HG03135 (cell line): ENCODE measurements at regions not wholly inside any gene's neighbourhood (a gene's known extent, or its start where the extent isn't known, plus 50 kb on each side); places are given as distances from the start of the nearest gene placed in this dataset.
"Not testable (repeated sequence)": the region's sequence is repeated elsewhere in the genome, so short reads cannot be mapped to it uniquely, and the experiment has no call there.

ENCODE experiments used
- ATAC-seq: cut with Tn5 transposase; IDR thresholded peaks from one replicate; pipeline ENCODE4 v1.9.1; 2021; ENCODE audit warnings: mild to moderate bottlenecking, moderate library complexity; ENCODE audit not compliant: unreplicated experiment

DNA sequence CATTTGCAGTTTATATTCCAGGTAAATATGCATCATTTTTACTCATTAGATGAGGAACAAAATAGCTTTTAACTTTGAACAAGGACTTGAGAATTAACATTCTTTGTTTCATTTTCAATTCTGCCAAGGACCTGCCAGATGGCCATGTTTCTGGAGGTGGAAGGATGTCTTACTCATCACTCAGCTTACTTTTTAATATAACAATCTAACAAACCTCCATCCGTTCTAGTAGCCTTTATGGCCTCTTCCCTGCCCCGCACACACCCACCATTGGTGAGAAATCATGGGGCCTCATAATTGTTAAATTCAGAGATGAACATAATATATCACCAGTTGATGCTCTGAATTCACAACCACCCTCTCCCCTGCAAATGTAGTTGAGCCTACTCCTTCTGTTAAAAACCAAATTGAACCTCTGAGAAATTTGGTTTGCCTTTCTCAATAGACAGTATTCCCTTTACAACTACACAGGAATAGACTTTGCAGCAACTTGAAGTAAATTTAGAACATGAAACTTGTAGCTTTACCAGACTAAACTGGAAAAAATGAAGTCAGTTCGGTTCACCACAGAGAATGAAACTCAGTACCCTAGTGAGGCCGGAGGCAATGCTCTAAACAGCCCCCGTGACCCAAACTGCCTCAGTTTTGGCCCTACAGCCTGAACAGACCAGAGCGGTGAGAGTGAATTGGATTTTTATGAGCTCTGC, 50.1 kb upstream of the ACSL4 start:
- ATAC-seq, result peak; percentile 82

DNA sequence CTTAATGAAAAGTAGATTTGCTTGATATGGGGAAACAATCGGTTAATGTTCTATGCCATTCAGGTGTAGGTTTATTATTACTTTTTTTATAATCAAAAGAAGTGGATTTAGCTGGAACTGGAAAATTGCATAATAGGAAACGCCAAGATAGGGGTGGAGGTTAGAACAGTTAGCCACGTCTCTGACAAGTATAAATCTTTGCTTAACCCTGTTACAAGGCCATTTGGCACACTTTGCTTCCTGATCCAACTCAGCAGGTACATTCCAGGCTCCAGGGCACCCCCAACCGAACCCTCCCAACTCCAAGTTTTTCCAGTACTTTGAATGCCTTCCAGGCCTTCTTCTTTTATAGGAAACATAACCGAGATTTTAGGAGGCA, 50.6 kb upstream of the ACSL4 start:
- ATAC-seq, result no peak

DNA sequence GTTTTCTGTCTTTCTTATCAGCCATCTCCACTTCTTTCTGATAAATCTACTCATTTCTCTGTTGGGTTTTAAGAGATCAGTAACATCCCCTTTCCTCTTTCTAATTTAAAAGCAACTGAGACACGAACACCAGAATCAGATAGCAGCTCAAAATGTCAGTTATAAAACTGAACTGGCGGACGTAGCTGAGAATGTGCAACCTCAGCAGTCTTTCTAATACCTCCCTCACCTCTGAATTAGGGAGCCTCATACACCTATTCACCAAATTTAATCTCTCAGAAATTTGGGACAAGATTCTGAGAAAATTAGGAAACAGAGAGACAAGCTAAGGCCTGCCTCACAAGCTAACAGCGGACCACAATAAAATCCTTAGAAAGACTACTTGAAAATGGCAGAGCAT, 52.0 kb upstream of the ACSL4 start:
- ATAC-seq, result no peak

DNA sequence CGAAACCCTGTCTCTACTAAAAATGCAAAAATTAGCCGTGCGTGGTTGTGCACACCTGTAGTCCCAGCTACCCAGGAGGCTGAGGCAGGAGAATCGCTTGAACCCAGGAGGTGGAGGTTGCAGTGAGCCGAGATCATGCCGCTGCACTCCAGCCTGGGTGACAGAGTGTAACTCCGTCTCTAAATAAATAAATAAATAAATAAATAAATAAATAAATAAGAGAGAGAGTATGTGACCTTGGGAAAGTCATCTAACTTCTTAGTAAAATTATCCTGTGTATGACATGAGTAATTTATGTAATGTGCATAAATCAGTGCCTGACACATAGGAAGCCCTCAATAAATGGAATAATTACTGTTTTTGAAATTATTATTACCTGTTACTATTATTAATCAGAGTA, 57.5 kb upstream of the ACSL4 start:
- ATAC-seq, result not testable (repeated sequence)

DNA sequence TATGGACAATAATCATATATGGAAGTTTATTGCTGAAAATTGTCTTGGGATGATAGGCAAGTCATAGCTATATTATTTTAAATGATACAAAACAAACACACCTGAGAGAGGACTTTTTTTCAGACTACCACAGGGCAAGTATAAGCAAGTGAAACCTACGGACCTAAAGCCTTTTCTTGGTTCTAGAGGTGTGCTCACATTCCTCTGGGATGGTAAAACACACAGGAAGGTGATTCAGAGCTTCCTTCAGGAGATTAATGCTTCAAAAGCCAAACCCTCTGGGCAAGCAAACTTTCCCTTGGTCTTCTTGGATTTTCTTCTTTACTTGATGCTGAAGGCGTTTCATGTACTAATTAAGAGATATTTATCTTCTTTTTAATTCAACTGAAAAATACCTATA, 60.1 kb upstream of the ACSL4 start:
- no peak for ATAC-seq

DNA sequence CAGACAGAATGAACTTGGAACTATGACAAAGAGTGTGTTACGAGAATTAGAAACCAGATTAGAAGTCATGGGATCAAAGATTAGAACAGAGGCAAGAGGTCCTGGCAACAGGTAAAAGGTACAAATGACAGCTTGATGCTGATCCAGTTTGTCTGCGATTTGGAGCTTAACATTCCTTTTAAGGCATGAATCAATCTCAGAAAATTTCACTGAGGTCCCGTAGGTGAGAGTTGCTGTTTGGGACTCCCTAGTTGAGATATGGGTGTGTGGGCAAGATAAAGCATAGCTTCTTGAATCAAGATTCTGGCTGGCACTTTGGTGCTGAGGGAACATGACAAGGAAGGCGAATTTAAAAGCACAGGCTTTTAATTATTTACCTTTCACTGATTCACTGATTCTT, 62.6 kb upstream of the ACSL4 start:
- no peak for ATAC-seq

DNA sequence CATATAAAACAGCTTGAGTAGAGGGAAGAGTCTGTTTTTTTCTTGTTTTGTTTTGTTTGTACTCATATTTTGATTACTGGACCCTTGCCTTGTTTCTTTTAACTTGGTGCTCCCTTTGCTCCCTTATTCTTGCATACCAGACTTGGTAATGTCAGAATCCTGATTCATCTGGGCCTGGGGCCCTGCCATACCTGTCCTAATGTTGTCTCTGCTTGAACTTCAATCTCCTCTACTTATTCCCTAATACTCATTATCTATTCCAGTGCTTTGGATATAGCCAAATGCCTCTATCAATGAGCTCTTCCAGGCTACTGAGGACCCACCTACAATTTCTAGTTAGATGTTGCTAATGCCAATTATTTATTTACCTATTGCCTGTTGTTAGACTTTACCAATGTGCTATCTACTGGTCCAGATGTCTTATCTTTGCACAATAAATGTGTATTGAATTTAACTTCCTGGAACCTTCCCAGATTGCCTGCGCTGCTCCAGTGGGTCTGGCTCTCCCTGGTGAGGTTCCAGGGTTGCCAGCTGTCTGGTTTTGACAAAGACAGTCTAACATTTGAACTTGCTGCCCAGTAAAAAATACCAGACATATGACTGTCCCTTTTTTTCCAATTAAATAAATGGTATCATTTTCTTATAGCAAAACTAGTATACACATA, 64.4 kb upstream of the ACSL4 start:
- no peak for ATAC-seq

DNA sequence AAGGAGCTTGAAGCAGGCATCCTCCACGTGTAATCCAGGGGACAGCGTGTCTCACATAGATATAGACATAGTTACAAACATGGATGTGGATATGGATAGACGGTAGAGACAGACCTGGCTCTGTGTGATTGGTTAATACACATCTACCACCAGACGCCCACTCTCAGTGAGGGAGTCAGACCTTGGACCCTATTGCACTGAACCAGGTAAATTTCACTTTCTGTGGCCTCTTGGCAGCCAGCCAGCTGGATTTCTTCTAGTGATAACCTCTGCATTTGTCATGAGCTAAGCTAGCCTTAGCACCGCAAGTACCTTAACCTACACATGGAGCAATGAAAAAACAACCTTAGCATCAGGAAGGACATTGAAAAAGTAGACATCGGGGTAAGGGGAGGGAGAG, 79.2 kb upstream of the ACSL4 start:
- ATAC-seq, result no peak

DNA sequence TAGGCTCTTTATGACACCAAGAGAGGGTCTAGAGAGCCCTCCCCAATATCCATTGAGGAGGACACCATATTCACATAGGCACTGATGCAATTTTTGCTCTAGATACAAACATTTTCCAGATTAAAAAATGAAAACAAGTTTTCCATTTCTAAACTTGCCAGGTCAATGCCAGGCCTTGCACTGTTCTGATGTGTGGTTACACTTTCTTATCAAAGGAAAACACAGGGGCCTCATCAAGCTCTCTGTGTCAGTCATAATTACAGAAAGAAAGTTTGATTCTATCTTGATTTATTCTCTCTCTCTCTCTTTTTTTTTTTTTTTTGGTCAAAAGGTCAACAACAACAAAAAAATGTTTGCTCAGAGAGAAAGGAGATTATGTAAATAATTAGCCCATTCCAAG, 80.2 kb upstream of the ACSL4 start:
- no peak for ATAC-seq

DNA sequence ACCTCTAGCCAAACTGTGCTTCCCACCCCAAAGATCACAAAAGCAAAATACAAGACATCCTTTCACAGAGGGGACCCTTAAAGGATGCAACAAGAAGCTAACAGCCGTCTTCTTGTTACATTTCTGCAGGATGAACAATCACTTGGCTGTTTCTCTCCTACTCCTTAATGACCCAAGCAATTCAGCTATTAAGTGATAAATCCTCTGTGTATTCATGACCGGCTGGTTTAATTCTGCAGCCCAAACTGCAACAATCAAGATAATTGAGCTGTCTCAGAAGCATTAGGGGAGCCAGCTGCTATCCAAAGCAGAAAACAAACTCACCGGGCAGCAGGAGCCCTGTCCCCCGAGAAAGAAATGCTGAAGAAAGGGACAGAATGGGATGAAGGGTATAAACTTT, 85.9 kb upstream of the ACSL4 start:
- ATAC-seq, result no peak

DNA sequence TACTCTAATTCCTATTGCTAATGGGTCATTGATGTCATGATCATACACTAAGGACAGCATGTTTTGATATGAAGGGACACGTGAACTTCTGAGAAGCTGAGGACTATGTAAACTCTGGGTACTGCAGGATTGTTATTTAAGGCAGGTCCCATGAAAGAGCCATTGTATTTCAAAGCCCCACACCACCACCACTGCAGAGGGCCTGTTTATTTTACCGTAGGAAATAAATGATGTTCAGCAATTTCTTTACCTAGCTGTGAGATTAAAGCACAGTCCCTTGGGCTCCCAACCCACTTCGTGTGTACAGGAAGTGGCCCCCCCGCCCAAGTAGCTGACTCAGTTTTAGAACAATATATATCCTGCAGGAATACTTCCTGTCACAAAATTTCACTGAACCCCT, 89.8 kb upstream of the ACSL4 start:
- no peak for ATAC-seq

DNA sequence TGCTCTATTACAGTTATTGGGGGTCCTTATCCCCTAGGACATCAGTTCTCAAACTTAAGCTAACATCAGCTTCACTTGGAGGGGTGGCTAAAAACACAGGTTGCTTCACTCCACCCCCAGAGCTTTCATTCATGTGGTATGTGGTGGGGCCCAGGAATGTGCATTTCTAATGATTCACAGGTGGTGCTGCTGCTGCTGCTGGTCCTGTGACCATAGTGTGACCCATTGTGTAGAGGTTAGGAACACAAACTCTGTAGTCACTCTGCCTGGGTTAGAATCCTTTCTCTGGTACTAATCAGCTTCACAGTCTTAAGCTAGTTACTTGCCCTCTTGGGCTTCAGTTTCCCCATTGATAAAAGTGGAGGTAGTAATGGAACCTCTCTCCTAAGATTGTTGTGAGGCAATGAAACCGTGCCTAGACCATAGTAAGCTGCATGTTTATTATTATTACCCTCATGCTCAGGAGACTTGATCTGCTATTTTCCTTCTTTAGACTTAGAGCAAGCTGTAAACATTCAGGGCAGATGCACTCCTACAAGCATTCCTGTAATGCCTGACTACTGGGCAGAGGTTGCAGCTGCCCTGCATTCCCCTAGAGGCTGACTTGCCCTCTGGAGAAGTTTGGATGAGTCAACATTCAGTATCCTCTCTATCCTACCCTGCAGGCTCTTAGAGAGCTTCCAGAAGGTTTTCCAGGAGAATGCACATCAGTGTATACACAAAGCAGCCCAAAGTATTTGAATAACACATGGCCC, 94.1 kb upstream of the ACSL4 start:
- ATAC-seq, result no peak

DNA sequence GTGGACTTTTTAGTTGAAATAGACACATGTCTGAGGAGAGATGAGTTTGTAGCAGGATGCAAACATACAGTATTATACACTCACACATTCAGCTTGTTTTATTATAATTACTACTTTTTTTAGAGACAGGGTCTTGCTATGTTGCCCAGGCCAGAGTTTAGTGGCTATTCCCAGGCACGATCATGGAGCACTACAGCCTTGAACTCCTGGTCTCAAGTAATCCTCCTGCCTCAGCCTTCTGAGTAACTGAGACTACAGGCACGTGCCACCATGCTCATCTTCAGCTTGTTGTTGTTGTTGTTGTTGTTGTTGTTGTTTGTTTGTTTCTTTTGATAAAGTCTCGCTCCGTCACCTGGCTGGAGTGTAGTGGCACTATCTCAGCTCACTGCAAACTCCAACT, 94.7 kb upstream of the ACSL4 start:
- no peak for ATAC-seq

DNA sequence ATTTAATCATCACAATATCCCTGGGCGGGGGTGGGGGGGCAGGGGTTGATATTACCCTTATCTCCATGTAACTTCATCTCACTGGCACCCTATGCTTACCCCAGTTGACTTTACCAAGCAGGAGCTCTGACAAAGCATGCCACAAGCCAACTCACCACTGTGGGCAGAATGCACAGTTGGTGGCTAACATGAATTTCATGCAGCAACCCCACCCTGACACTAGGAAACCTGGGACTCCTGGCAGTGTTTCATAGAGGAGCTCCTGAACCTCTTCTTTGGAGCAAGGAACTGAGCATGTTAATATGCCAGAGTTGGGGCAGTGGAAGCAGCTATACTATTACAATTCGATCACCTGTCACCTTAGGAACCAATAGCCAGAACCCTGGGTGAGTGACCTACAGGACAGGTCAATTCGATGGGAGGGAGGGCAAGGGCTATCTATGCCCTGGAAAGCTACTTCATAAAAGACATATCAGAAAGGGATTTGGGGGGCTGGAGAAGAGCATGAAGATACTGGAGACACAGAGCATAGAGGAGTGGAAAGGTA, 97.2 kb upstream of the ACSL4 start:
- peak; percentile 16 for ATAC-seq

DNA sequence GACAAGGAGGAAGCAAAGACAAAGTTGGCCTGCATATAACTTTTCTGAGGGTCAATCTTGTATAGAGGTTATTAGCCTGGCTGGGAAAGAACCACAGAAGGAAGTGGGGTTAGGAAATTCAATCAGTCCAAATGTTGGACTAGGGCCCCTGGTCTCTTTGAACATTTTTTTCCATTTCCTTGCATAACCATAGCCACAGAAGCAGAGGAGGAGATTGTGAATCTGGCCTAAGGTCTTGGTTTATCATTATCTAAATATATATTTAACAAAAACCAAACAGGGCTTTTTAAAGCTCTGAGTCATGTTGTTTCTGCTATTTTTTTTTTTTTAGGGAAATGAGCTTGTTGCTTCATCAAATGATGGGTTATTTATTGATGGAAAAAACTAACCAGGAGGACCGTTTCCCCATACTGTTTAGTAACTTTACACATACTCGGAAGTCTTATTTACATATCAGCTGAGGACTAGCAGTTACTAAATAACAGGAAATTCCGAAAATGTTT, 97.7 kb upstream of the ACSL4 start:
- ATAC-seq, result peak; percentile 83

DNA sequence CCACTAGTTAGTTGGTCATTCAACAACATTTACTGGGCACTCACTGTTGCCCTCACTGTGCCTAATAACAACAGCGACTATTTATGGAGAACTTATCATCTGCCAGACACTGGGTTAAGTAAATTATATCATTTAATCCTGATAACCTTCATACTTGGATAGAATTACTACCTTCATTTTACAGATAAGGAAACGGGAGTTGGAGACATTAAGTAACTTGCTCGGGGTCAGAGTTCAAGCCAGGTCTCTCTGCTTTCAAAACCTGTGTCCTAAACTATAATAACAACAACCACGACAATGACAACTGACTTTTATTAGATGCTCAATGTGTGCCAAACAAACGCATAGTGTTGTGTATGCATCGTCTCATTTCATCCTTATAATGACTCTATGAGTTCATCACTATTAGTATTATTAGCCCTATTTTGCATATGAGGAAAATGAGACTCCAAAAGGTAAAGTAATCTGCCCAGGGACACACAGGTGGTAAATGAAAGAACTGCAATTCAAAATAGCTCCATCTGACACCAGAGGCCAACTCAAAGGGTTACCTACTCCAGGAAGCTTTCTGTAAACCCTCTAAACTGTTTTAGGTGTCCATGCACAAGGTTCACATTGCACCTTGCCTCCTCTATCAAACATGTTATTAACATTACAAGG, 98.4 kb upstream of the ACSL4 start:
- ATAC-seq, result no peak

DNA sequence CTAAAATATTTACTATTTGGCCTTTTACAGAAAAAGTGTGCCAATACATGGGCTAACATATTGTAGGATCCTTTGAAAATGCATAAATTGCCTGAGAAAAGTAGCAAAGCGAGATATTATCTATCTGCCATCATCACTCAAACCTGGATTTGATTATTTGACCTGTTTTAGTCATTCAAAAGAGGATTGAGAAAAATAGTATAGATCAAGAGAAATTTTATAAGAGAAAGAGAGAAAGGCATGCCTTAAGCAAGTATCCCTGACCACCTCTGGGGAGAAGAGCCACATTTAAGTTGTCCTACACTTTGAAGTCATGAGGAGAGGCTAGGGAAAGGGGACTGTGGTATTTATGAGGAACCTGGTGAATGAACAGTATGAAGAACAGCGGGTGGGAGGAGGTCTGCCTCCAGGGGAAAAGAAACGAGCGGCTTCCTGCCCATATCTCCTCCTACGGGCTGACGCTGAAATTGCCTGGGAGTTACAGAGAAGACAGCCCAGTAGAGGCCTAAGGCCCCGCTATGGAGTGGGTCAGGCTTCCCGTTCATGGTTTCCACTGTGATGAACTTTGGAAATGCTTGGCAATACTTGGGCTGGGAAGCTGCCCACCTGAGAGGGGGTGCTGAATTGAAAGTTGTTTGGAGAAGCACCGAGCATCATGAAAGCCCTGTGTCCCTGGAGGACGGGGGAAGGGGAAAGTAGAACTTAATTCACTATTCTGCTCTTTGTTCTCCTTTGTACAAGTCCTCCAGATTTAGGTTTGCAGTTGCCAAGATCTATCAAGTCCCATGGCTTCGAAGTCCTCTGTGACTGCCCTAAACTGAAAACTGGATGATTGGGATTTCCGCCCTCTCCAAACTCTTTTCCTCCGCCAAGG, 106.9 kb upstream of the ACSL4 start:
- ATAC-seq, result no peak

DNA sequence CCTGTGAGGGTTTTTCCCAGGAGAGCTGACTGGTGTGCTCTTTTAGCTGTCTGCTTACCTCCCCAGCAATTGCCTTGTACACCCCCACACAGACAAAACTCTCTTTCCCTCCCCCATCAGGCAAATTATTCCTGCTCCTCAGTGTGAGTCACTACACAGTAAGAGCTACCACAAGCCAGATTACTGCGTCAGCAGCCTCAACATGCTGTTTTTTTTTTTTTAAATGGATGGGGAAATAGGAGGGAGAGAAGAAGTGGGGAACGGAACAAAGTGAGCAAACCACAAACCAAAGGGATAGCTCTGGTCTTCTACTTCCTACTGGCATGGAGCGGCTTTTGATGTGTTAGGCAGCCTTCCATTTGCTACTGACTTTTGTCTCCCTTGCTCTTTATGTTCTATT, 107.5 kb upstream of the ACSL4 start:
- ATAC-seq, result no peak

DNA sequence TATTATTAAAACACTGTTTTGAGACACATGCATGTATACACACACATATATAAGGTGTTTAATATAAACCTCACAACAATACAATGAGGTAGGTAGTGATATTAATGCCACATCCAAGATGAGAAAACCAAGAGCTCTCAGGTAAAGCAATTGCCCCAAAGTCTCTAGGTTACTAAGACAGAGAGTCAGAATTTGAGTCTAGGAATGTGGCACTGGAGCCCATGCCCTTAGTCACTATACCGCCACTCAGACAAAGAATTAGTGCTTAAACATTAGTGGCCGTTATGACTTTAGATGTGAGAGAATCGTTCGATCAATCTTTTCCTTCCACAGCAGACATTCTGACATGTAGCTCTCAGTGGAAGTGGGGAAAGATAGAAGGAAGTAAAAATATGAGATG, 108.2 kb upstream of the ACSL4 start:
- no peak for ATAC-seq

DNA sequence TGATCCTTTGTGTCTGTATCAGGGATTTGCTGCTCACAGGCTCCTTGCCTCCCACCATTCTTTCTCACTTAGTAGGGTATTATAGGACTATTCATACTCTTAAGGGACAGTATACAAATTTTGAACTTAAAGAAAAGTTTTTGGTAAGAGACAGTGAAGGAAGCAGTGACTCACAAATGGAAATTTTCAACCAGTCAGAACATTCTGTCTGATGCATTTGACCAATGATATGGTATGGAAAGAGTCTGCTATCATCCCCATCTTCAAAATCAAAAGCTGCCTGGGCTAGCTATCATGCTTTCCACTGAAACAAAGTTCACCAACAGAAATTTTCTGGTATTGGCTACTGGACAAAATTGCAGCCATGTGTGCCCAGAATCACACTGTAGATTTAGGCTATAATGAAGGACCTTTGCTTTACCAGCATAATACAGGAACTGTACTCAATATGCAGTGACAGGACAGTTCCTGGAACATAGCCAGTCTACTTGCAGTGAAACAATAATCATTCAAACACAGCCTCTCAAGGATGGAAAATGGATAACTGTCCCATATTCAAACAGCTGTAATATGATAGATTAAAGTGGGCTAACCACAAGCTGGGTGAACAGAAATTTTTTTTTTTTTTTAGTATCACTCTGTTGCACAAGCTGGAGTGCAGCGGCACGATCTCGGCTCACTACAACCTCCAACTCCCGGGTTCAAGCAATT, 109.0 kb upstream of the ACSL4 start:
- ATAC-seq, result no peak
